Memory B cell (primary cell): ENCODE measurements at regions not wholly inside any gene's neighbourhood (a gene's known extent, or its start where the extent isn't known, plus 50 kb on each side); places are given as distances from the start of the nearest gene placed in this dataset.
"Not testable (repeated sequence)": the region's sequence is repeated elsewhere in the genome, so short reads cannot be mapped to it uniquely, and the experiment has no call there.

Source experiments
- ATAC-seq: fragments of 150-1000 bp; cut with Tn5 transposase; 2 replicates; pipeline ENCODE4 v1.10.0; 2021; ENCODE audit warnings: low read depth, mild to moderate bottlenecking, moderate library complexity
- DNase-seq, 2 donors: peaks; one replicate each; pipeline ENCODE4 v3.0.0; 2022; ENCODE audit warnings: low spot score in 2 of 2
- H3K27ac Mint-ChIP-seq: one replicate; pipeline ENCODE4 v1.8.0; 2022; ENCODE audit warnings: mild to moderate bottlenecking, moderate library complexity, mixed read lengths
- H3K27me3 Mint-ChIP-seq: one replicate; pipeline ENCODE4 v1.8.0; 2022; ENCODE audit warnings: mixed read lengths
- H3K36me3 Mint-ChIP-seq: one replicate; pipeline ENCODE4 v1.8.0; 2022; ENCODE audit warnings: mild to moderate bottlenecking, mixed read lengths
- H3K4me1 Mint-ChIP-seq: one replicate; pipeline ENCODE4 v1.8.0; 2022; ENCODE audit warnings: mixed read lengths
- H3K4me3 Mint-ChIP-seq: one replicate; pipeline ENCODE4 v1.8.0; 2022; ENCODE audit warnings: mild to moderate bottlenecking, moderate library complexity, mixed read lengths
- H3K9me3 Mint-ChIP-seq: one replicate; pipeline ENCODE4 v1.8.0; 2022; ENCODE audit warnings: mixed read lengths

DNA sequence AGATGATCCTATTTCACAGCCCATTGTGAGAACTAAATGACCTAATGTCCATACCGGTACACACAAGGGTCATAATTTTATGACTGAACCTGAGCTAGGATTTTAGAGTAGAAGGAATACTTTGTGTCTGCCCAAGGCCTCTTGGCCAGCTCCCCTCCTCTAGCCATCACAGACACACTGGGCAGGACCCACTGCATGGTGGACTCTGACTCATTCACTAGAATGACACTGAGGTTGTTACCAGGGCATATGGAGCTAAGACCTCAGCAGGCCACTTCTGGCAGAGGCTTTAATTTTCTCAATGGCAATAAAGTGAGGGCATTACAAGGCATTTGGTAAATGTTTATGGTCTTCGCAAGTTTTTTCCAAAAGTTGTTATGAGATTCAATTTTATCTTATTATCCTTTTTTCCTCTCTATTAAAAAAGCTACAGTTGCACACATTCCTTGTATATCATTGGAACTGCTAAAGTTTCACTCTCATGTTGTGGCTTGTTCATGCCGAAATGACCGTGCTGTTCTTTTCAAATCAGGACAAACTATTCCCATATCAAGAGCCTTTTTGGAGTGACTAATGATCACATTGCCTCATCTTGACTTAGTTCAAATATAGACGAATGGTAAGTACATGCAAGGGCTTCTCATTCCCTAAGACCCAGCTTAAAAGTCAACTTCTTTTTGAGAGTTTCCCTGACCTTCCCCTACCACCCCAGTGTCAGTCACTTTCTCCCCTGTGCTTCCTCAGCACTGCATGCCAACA lies 595.7 kb downstream of the ACTL7B start:
- ATAC-seq: no peak
- Mint-ChIP-seq H3K4me1 (no peaks in the 10 kb centered on the region), H3K9me3 (no peaks in the 10 kb centered on the region), H3K27ac (no peak overlapping the region), H3K36me3 (no peaks in the 10 kb centered on the region), H3K4me3 (no peak overlapping the region), H3K27me3 (no peaks in the 10 kb centered on the region)
- no peak for DNase-seq

DNA sequence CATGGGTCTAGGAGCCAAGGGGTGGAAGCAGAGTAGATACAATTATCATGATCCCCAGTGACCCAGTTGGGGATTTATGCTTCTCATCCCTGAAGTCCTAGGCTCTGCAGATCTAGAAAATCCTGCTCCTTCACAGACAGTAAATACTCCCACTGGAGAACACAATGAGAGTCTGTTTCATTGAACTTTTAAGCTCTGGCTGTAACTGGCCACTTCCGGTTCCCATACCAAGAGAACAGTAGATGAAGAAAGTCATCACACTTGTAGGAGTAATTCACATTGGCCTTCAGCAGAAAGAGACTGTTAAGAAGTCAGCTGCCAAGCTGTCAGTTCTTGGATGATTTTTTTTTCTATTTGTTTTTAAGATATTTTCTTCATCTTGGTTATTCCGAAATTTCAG lies 597.1 kb downstream of the ACTL7B start:
- Mint-ChIP-seq H3K36me3 (no peaks in the 10 kb centered on the region), H3K9me3 (no peaks in the 10 kb centered on the region), H3K27me3 (peaks cover 2% of the 10 kb centered on the region), H3K4me1 (no peaks in the 10 kb centered on the region), H3K27ac (no peak overlapping the region), H3K4me3 (no peak overlapping the region)
- ATAC-seq: no peak
- DNase-seq: no peak

DNA sequence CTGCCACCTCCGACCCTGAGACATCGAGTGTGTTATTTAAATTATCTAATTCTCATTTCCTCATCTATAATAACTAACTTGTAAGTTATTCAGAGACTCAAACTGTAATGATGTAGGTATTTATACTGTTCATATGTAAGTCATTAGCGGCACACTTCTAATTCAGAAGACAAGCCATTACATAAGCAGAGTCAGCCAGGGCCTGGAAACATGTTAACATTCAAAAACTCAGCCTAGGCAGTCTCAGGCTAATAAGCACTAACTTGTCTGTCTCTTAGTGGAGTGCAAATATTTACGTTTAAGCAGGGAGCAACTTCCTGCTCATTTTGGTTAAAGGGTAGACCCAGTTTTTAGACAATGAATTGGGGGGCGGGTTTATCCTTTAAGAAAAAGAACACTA lies 598.4 kb downstream of the ACTL7B start:
- Mint-ChIP-seq H3K4me3 (no peak overlapping the region), H3K4me1 (no peaks in the 10 kb centered on the region), H3K9me3 (no peaks in the 10 kb centered on the region), H3K27ac (no peak overlapping the region), H3K36me3 (no peaks in the 10 kb centered on the region), H3K27me3 (peaks cover 2% of the 10 kb centered on the region)
- ATAC-seq: no peak
- no peak for DNase-seq

DNA sequence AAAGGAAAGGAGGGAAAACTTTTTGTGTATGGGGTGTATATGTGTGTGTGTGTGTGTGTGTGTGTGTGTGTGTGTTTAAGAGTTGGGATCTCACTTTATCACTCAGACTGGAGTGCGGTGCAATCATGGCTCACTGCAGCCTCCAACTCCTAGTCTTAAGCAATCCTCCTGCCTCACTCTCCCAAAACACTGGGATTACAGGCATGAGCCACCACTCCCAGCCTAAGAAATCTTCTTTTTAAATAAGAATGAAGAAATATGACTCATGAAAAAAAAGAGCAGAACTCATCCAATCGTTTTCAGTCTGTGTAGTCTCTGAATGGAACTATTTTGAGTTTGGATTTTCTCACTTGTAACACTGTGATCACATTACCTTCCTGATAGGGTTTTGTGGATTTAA lies 601.5 kb downstream of the ACTL7B start:
- ATAC-seq: no peak
- no peaks in the 10 kb centered on the region for H3K4me1 Mint-ChIP-seq

DNA sequence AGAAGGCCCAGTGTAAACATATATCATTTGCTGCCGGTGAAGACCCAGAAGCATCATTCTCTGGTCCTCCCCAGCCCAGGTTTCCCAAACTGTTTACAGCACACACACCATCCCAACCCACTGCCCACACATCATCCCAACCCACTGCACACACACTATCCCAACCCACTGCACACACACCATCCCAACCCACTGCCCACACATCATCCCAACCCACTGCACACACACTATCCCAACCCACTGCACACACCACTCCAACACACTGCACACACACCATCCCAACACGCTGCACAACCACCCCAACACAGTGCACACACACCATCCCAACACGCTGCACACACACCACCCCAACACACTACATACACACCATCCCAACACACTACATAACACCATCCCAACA lies 608.4 kb downstream of the ACTL7B start:
- not testable (repeated sequence) for H3K4me3 Mint-ChIP-seq, H3K27ac Mint-ChIP-seq, H3K36me3 Mint-ChIP-seq, DNase-seq, H3K27me3 Mint-ChIP-seq, H3K4me1 Mint-ChIP-seq, ATAC-seq, H3K9me3 Mint-ChIP-seq

More for the DNA sequence above, 601.5 kb downstream of the ACTL7B start:
- Mint-ChIP-seq H3K9me3 (no peaks in the 10 kb centered on the region), H3K27me3 (peaks cover 2% of the 10 kb centered on the region), H3K36me3 (no peaks in the 10 kb centered on the region), H3K27ac (no peak overlapping the region), H3K4me3 (no peak overlapping the region)
- no peak for DNase-seq

DNA sequence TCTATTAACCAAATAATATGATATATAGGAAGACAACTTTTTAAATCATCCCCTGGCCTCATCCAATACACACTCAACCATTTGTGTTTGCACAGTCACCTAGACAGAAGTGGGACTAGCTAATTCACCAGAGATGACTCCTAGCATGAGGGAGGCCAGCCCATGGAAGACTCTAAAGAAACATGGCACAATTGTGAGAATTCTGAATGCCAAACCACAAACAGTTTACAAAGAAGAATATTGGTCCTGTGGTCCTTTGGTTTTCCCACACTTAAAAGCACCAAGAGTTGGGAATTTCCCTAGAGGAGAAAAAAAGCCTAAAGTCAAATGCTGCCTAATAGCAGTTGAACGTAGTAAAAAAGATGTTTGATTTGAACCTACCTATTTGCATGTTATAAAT lies 609.9 kb downstream of the ACTL7B start:
- no peaks in the 10 kb centered on the region for H3K4me1 Mint-ChIP-seq
- H3K27ac Mint-ChIP-seq: no peak overlapping the region
- H3K4me3 Mint-ChIP-seq: no peak overlapping the region
- no peaks in the 10 kb centered on the region for H3K27me3 Mint-ChIP-seq
- no peaks in the 10 kb centered on the region for H3K36me3 Mint-ChIP-seq
- ATAC-seq (no peak), DNase-seq (no peak)
- no peaks in the 10 kb centered on the region for H3K9me3 Mint-ChIP-seq

DNA sequence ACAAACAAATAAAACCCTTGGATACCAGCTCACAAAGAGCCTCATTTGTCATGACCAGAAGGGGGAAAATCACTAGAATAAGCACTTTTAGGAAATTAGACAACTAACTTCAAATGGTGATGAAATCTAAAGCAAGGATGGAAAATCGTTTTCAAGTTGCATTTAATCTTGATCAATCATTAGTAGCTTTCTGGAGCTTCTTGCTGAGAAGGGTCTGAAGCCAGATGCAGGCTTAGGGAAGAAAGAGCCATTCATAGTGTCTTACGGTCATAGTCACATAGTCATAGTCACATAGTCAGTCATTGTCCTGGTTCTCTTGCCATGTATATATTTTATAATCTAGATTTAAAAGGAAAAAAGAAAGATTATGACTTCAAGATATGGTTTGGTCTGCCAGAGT lies 610.5 kb downstream of the ACTL7B start:
- Mint-ChIP-seq H3K9me3 (no peaks in the 10 kb centered on the region), H3K36me3 (no peaks in the 10 kb centered on the region), H3K27ac (no peak overlapping the region), H3K4me1 (no peaks in the 10 kb centered on the region), H3K4me3 (no peak overlapping the region), H3K27me3 (no peaks in the 10 kb centered on the region)
- ATAC-seq (no peak), DNase-seq (no peak)

DNA sequence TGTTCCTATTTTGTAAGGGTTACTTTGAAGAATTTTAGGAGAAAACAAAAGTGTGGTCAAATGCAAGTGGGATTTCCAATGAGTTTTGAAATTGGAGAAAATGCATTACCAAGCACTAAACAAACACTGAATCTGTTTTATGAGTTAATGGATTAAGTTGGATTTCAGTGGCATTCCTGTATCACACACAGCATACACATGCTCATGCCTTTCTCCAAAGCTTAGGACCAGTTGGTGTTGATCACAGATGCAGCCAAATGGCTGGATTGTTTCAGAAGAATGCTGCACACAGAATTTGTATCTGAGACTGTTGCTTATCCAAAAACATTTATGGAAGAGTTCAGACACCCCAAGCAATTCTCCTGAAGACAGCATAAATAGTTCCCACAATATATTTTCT lies 611.1 kb downstream of the ACTL7B start:
- ATAC-seq (no peak), DNase-seq (no peak)
- H3K4me3 Mint-ChIP-seq: no peak overlapping the region
- H3K9me3 Mint-ChIP-seq: no peaks in the 10 kb centered on the region
- no peaks in the 10 kb centered on the region for H3K27me3 Mint-ChIP-seq
- H3K36me3 Mint-ChIP-seq: no peaks in the 10 kb centered on the region
- no peak overlapping the region for H3K27ac Mint-ChIP-seq
- no peaks in the 10 kb centered on the region for H3K4me1 Mint-ChIP-seq

DNA sequence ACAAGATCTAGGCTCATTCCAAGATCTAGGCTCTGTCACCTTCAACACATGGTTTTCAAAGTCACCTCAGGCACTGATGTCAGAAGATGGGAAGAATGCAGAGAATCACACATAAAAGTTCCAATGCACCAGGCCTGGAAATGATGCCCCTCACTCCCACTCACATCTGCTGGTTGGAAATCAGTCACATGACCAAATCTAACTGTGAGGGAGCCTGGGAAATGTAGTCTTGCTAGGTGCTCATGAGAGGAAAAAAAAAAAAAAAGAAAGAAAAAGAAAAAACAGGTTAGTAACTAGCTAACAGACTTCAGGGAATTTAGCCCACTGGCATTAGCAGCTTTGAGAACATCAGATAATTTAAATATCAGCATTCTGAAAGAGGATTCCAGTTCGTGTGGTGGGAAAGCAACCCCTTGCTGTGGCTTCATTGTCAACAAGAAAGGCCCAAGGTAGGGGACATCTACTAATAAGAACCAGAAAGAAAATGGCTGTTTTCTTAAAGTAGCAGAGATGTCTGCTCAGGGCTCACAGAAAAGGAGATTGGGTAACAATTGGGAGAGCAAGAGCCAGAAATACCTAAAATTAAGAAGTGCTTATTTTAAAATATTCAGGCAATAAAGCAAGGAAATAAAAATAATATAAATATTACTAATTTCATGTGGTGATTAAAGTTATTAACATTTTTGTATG lies 614.3 kb downstream of the ACTL7B start:
- Mint-ChIP-seq H3K9me3 (no peaks in the 10 kb centered on the region), H3K27ac (no peak overlapping the region), H3K36me3 (no peaks in the 10 kb centered on the region), H3K4me1 (no peaks in the 10 kb centered on the region), H3K4me3 (no peak overlapping the region), H3K27me3 (no peaks in the 10 kb centered on the region)
- DNase-seq (no peak), ATAC-seq (no peak)

DNA sequence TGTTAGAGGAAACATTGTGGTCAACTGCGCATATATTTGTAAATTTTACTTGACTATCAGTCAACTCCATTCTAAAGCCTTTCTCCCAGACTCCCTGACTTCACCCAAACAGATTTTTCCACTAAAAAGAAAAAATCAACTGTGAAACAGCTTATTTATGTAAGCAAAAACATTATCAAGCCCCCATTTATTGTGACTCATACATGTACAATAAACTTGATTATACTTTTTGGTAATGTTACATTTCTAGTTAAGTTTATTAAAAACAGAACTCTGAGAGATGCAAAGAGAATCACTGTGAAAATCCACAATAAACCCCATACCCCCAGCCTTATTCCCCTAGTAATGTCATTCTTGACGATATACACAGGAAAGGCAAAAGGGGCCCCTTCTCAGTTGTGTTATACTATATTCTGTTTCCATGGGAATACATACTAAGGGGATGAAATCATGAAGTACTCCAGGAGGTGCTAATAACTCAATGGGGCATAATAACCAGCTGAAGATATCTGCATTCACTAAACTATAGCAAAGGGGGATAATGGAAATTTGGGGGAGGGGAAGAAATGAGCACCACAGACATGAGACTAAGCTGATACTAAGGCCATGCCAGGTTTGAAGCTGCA lies 616.0 kb downstream of the ACTL7B start:
- H3K4me1 Mint-ChIP-seq: no peaks in the 10 kb centered on the region
- H3K4me3 Mint-ChIP-seq: no peak overlapping the region
- H3K9me3 Mint-ChIP-seq: peaks cover 1% of the 10 kb centered on the region
- ATAC-seq (no peak), DNase-seq (no peak)
- H3K27ac Mint-ChIP-seq: no peak overlapping the region
- no peaks in the 10 kb centered on the region for H3K36me3 Mint-ChIP-seq
- no peaks in the 10 kb centered on the region for H3K27me3 Mint-ChIP-seq

DNA sequence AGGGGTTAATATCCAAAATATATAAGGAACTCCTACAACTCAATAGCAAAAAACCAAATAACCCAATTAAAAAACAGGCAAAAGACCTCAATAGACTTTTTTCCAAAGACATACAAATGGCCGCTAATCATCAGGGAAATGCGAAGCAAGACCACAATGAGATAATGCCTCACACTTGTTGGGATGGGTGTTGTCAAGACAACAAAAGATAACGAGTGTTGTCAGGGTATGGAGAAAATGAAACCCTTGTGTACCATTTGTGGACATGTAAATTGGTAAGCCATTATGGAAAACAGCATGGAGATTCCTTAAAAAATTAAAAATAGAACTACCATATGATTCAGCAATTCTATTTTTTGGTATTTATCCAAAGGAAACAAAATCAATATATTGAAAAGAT lies 620.2 kb downstream of the ACTL7B start:
- H3K9me3 Mint-ChIP-seq: peaks cover 1% of the 10 kb centered on the region
- peaks cover 1% of the 10 kb centered on the region for H3K27me3 Mint-ChIP-seq
- no peak overlapping the region for H3K27ac Mint-ChIP-seq
- no peaks in the 10 kb centered on the region for H3K4me1 Mint-ChIP-seq
- no peaks in the 10 kb centered on the region for H3K36me3 Mint-ChIP-seq
- ATAC-seq (no peak), DNase-seq (no peak)
- no peak overlapping the region for H3K4me3 Mint-ChIP-seq

DNA sequence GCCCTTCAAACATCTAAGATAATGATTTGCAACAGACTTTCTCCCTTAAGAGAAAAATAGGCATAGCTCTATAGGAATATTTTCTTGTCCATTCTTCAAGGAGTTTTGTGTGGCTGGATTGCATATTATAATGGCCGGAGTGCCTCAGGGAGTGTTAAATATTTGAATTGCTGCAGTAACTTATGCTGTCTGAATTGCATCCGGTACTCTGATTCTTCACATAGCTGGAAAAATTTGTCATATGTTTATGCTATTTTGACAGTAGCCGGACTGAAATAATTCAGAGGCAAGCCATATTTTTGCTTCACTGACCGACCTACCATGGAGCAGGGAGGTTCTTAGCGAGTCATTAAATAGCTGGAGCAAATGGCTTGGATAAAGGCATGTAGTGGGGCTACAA lies 621.0 kb downstream of the ACTL7B start:
- H3K4me1 Mint-ChIP-seq: no peaks in the 10 kb centered on the region
- H3K36me3 Mint-ChIP-seq: no peaks in the 10 kb centered on the region
- no peak for DNase-seq

DNA sequence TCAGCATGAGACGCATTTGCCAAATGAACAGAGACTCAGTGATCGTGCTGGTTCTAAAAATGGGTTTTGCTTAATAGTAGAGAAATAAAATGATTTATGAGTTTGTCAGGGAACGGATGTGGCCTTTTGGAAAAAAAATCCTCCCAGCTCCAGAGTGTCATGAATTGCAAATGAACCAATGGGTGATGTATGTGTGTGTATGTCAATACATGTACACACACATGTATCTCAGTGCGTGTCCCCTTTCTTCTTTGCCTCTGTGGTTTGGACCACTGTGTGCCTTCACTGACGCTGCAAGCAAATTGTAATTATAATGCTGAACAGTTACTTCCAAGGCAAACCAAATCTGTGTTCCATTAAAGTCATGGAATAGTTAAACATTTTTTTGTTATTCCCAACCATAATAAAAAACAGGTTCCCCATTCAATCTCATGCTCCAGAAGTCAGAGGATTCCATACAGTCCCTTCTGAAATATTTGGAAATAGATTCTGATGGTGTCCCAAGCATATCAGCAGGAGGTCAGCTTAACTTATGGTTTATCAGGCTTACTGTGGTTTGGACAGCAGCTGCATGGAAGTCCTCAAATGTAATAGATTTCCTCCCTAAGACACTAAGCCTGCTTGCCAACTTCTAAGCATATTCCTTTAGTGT lies 630.5 kb downstream of the ACTL7B start:
- Mint-ChIP-seq H3K27me3 (peaks cover 12% of the 10 kb centered on the region), H3K4me3 (no peak overlapping the region), H3K4me1 (no peaks in the 10 kb centered on the region), H3K27ac (no peak overlapping the region), H3K36me3 (no peaks in the 10 kb centered on the region), H3K9me3 (peaks cover 9% of the 10 kb centered on the region)
- ATAC-seq (no peak), DNase-seq (no peak)

More for the DNA sequence above, 621.0 kb downstream of the ACTL7B start:
- no peak overlapping the region for H3K27ac Mint-ChIP-seq
- peaks cover 2% of the 10 kb centered on the region for H3K9me3 Mint-ChIP-seq
- ATAC-seq: no peak
- no peak overlapping the region for H3K4me3 Mint-ChIP-seq
- peaks cover 3% of the 10 kb centered on the region for H3K27me3 Mint-ChIP-seq

DNA sequence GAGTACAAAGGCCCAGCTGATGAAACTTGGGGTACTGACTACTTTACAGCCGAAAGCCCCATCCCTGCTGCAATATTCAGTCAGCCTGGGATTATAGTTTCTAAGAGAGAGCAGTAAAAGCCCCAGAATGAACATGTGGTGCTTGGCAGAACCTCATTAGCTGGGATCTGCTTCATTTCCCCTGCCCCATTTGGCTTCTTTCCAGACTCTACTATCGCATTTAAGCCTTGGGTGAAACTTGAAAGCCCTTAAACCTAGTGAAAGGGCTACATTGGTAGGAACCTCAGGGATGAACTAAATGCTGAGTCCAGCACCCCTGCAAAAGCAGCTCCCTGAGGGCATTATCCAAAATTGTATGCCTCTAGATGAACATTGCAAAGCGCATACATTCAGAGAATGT lies 631.1 kb downstream of the ACTL7B start:
- Mint-ChIP-seq H3K27ac (no peak overlapping the region), H3K27me3 (peaks cover 11% of the 10 kb centered on the region), H3K36me3 (no peaks in the 10 kb centered on the region), H3K4me3 (no peak overlapping the region), H3K4me1 (no peaks in the 10 kb centered on the region), H3K9me3 (peaks cover 8% of the 10 kb centered on the region)
- no peak for DNase-seq
- no peak for ATAC-seq
